IMR-90 (cell line): ENCODE measurements at regions not wholly inside any gene's neighbourhood (a gene's known extent, or its start where the extent isn't known, plus 50 kb on each side); places are given as distances from the start of the nearest gene placed in this dataset.

Source experiments
- ATAC-seq: fragments of 200-7000 bp; cut with Tn5 transposase; 2 replicates; pipeline ENCODE4 v1.9.1; 2020; ENCODE audit warnings: low read depth, mild to moderate bottlenecking, moderate library complexity
- BruUV-seq: library from RNA; stranded (reverse); fragments of 400-500 nt; replicated peaks from 2 replicates; lab custom pipeline; 2021; lab: Mats Ljungman, UMichigan
- CTCF ChIA-PET: fragments of 300-600 bp; formaldehyde crosslinking; extraction: SDS; loops from one replicate; lab custom pipeline; 2021; ENCODE audit warnings: antibody characterized with exemption; lab: Yijun Ruan, JAX
- POLR2A ChIA-PET: fragments of 300-600 bp; sonication (Branson Sonifier 250); formaldehyde crosslinking; loops from one replicate; lab custom pipeline; 2022; ENCODE audit warnings: antibody characterized with exemption; ENCODE audit not compliant: unreplicated experiment; lab: Charles Lee
- DNase-seq: peaks from one replicate; pipeline ENCODE4 v3.0.0; 2013
- H2AFZ ChIP-seq: replicated peaks from 2 replicates; pipeline ENCODE3; 2013; ENCODE audit warnings: low read length, mild to moderate bottlenecking; ENCODE audit not compliant: poor library complexity
- H2AK5ac ChIP-seq: 2 replicates; pipeline ENCODE4 v1.6.1; 2013; ENCODE audit warnings: low read depth, low read length, inconsistent platforms
- H2AK9ac ChIP-seq: replicated peaks from 2 replicates; pipeline ENCODE3; 2013; ENCODE audit warnings: mild to moderate bottlenecking, low read depth, low read length, moderate library complexity; ENCODE audit not compliant: poor library complexity
- H2BK120ac ChIP-seq: 2 replicates; pipeline ENCODE4 v1.6.1; 2013; ENCODE audit warnings: low read depth, low read length, inconsistent platforms
- H2BK15ac ChIP-seq: 3 replicates; pipeline ENCODE4 v1.6.1; 2013; ENCODE audit warnings: low read depth, low read length, inconsistent platforms
- H2BK20ac ChIP-seq: 2 replicates; pipeline ENCODE4 v1.6.1; 2013; ENCODE audit warnings: low read depth, mild to moderate bottlenecking, inconsistent platforms, low read length, moderate library complexity
- H2BK5ac ChIP-seq: 2 replicates; pipeline ENCODE4 v1.6.1; 2013; ENCODE audit warnings: mild to moderate bottlenecking, low read depth, low read length, inconsistent platforms; ENCODE audit not compliant: poor library complexity, severe bottlenecking
- H3K14ac ChIP-seq: replicated peaks from 2 replicates; pipeline ENCODE4 v1.6.1; 2013; ENCODE audit warnings: low read depth, low read length, inconsistent platforms
- H3K18ac ChIP-seq: 2 replicates; pipeline ENCODE4 v1.6.1; 2013; ENCODE audit warnings: low read depth, low read length, control low read depth
- H3K23ac ChIP-seq: 2 replicates; pipeline ENCODE4 v1.6.1; 2013; ENCODE audit warnings: low read depth, low read length, inconsistent platforms
- H3K27ac ChIP-seq: 2 replicates; pipeline ENCODE4 v1.5.1; 2013; ENCODE audit warnings: mild to moderate bottlenecking, control low read depth, low read length; ENCODE audit not compliant: insufficient read depth
- H3K27me3 ChIP-seq: 2 replicates; pipeline ENCODE4 v1.6.1; 2013; ENCODE audit warnings: low read length; ENCODE audit not compliant: control insufficient read depth, insufficient read depth
- H3K36me3 ChIP-seq: 2 replicates; pipeline ENCODE4 v1.6.1; 2013; ENCODE audit warnings: low read length, mixed read lengths; ENCODE audit not compliant: control insufficient read depth, insufficient read depth
- H3K4ac ChIP-seq: 2 replicates; pipeline ENCODE4 v1.6.1; 2013; ENCODE audit warnings: low read depth, low read length, inconsistent platforms
- H3K4me1 ChIP-seq: 2 replicates; pipeline ENCODE4 v1.6.1; 2013; ENCODE audit warnings: low read length, mixed read lengths; ENCODE audit not compliant: control insufficient read depth, insufficient read depth
- H3K4me2 ChIP-seq: 2 replicates; pipeline ENCODE4 v1.6.1; 2013; ENCODE audit warnings: low read depth, mild to moderate bottlenecking, control low read depth, low read length, moderate library complexity
- H3K4me3 ChIP-seq: 2 replicates; pipeline ENCODE4 v1.5.1; 2013; ENCODE audit warnings: low read depth, mild to moderate bottlenecking, control low read depth, low read length, moderate library complexity; ENCODE audit not compliant: insufficient read depth
- H3K56ac ChIP-seq: 2 replicates; pipeline ENCODE4 v1.6.1; 2013; ENCODE audit warnings: low read length, inconsistent platforms; ENCODE audit not compliant: insufficient read depth; ENCODE audit errors: extremely low read depth
- H3K79me1 ChIP-seq, 2 experiments: 2 replicates each; pipeline ENCODE4 v1.6.1; 2013; ENCODE audit warnings: low read length in 2 of 2, inconsistent platforms in 1 of 2, low read depth in 1 of 2
- H3K9ac ChIP-seq: 2 replicates; pipeline ENCODE4 v1.6.1; 2013; ENCODE audit warnings: low read depth, low read length, control low read depth
- H3K9me1 ChIP-seq: 2 replicates; pipeline ENCODE4 v1.6.1; 2013; ENCODE audit warnings: low read length, inconsistent platforms; ENCODE audit not compliant: insufficient read depth
- H3K9me3 ChIP-seq: 2 replicates; pipeline ENCODE4 v1.6.1; 2013; ENCODE audit warnings: low read length; ENCODE audit not compliant: control insufficient read depth, insufficient read depth
- H4K20me1 ChIP-seq: 2 replicates; pipeline ENCODE4 v1.6.1; 2013; ENCODE audit warnings: low read length, inconsistent platforms; ENCODE audit not compliant: insufficient read depth
- H4K5ac ChIP-seq: 2 replicates; pipeline ENCODE4 v1.6.1; 2013; ENCODE audit warnings: mild to moderate bottlenecking, low read depth, low read length, control low read depth
- H4K8ac ChIP-seq, 2 experiments: 2 replicates each; pipeline ENCODE4 v1.6.1; 2013; ENCODE audit warnings: low read depth in 2 of 2, low read length in 2 of 2, control low read depth in 1 of 2, inconsistent platforms in 1 of 2
- H4K91ac ChIP-seq: 2 replicates; pipeline ENCODE4 v1.6.1; 2013; ENCODE audit warnings: low read depth, low read length, inconsistent platforms; ENCODE audit not compliant: insufficient read depth
- BHLHE40 ChIP-seq: fragments of 150-350 bp; IDR thresholded peaks from 2 replicates; pipeline ENCODE4 v1.6.1; 2016; ENCODE audit warnings: mild to moderate bottlenecking, low read depth, low read length
- CEBPB ChIP-seq: IDR thresholded peaks from 2 replicates; pipeline ENCODE4 v1.6.1; 2012; ENCODE audit warnings: low read depth, low read length, improper control_type of control experiment
- CHD1 ChIP-seq: IDR thresholded peaks from 2 replicates; pipeline ENCODE4 v1.6.1; 2012; ENCODE audit warnings: low read depth, low read length, improper control_type of control experiment
- CTCF ChIP-seq: conservative IDR thresholded peaks from 2 replicates; pipeline ENCODE4 v1.5.1; 2012; ENCODE audit warnings: mild to moderate bottlenecking, low read depth, low read length, improper control_type of control experiment
- FOS ChIP-seq: fragments of 150-350 bp; IDR thresholded peaks from 2 replicates; pipeline ENCODE4 v1.6.1; 2016; ENCODE audit warnings: low read depth, low read length
- MAFK ChIP-seq: IDR thresholded peaks from 2 replicates; pipeline ENCODE4 v1.6.1; 2012; ENCODE audit warnings: low read depth, low read length, improper control_type of control experiment
- MAZ ChIP-seq: IDR thresholded peaks from 2 replicates; pipeline ENCODE4 v1.6.1; 2012; ENCODE audit warnings: low read depth, mild to moderate bottlenecking, low read length, improper control_type of control experiment, moderate library complexity, borderline replicate concordance
- MXI1 ChIP-seq: IDR thresholded peaks from 2 replicates; pipeline ENCODE4 v1.6.1; 2012; ENCODE audit warnings: low read depth, mild to moderate bottlenecking, low read length, moderate library complexity, borderline replicate concordance
- NFE2L2 ChIP-seq: fragments of 150-350 bp; IDR thresholded peaks from 2 replicates; pipeline ENCODE4 v1.6.1; 2016; ENCODE audit warnings: low read depth, mild to moderate bottlenecking, low read length
- POLR2A ChIP-seq: IDR thresholded peaks from 2 replicates; pipeline ENCODE4 v1.6.1; 2012; ENCODE audit warnings: mild to moderate bottlenecking, low read depth, low read length
- RAD21 ChIP-seq: IDR thresholded peaks from 2 replicates; pipeline ENCODE4 v1.6.1; 2012; ENCODE audit warnings: low read length, improper control_type of control experiment
- RCOR1 ChIP-seq: IDR thresholded peaks from 2 replicates; pipeline ENCODE4 v1.6.1; 2012; ENCODE audit warnings: mild to moderate bottlenecking, low read length, improper control_type of control experiment; ENCODE audit not compliant: insufficient replicate concordance
- RFX5 ChIP-seq: IDR thresholded peaks from 2 replicates; pipeline ENCODE4 v1.8.0; 2012; ENCODE audit warnings: low read depth, mild to moderate bottlenecking, low read length, moderate library complexity
- SMC3 ChIP-seq: fragments of 150-350 bp; IDR thresholded peaks from 2 replicates; pipeline ENCODE4 v1.6.1; 2016; ENCODE audit warnings: low read depth, mild to moderate bottlenecking, antibody characterized with exemption, low read length, moderate library complexity
- USF2 ChIP-seq: fragments of 150-350 bp; IDR thresholded peaks from 2 replicates; pipeline ENCODE4 v1.6.1; 2017; ENCODE audit warnings: mild to moderate bottlenecking, antibody characterized with exemption, low read length, low read depth
- WGBS, 2 experiments: methylation state at CpG; one replicate each; pipeline versions ENCODE4 v1.1.5 to v1.1.7; 2013; ENCODE audit warnings: missing lambda C conversion rate in 2 of 2; ENCODE audit not compliant: insufficient read length in 1 of 2; ENCODE audit errors: extremely low coverage in 2 of 2; 5-methylcytosine and 5-hydroxymethylcytosine counted together
- dilution Hi-C: fragments of 300-500 bp; cut with HindIII; formaldehyde crosslinking; loops from one replicate; pipeline ENCODE4 v1.14.3; 2018; ENCODE audit warnings: low sequenced_read_pairs; ENCODE audit not compliant: unreplicated experiment
- in situ Hi-C: fragments of 300-500 bp; cut with MboI; formaldehyde crosslinking; loops from 3 replicates; pipeline ENCODE4 v1.14.3; 2019; ENCODE audit warnings: low sequenced_read_pairs, inconsistent platforms, mixed read lengths
- intact Hi-C: fragments of 100-400 bp; cut with micrococcal nuclease; formaldehyde crosslinking; loops from 2 replicates; pipeline ENCODE4 v1.10.0; 2022
- TF ChIP-seq, protein P1 (sequence below): fragments of 150-350 bp; IDR thresholded peaks from 2 replicates; pipeline ENCODE4 v1.6.1; 2016; ENCODE audit warnings: low read depth, mild to moderate bottlenecking, low read length, moderate library complexity, borderline replicate concordance

DNA sequence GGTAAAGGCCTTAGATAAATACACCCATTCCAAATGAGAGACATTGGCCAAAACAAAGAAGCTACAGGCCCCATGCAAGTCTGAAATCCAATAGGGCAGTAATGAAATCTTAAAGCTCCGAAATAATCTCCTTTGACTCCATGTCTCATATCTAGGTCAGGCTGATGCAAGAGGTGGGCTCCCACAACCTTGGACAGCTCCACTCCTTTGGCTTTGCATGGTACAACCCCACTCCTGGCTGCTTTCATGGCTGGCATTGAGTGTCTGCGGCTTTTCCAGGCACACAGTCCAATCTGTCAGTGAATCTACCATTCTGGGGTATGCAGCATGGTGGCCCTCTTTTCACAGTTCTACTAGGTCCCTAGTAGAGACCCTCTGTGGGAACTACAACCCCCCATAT is 762.5 kb downstream of the LIG4 start:
- no peak overlapping the region for H4K8ac ChIP-seq
- H2AK5ac ChIP-seq = peak overlapping the region; percentile 15; the same call in 1 of the 2 replicates
- no peak overlapping the region for H3K27ac ChIP-seq
- H2BK20ac ChIP-seq = no peak overlapping the region
- DNase-seq (no peak), ATAC-seq (no peak)
- H3K14ac ChIP-seq = no peak overlapping the region
- H2BK5ac ChIP-seq = no peak overlapping the region
- no peaks in the 10 kb centered on the region for H4K20me1 ChIP-seq
- dilution Hi-C loops (no loop called here), intact Hi-C loops (loop anchor here (5.0 to 10.0 kb wide), 3 partner anchors 202 to 414 kb away; a partner anchor contains a TSS), in situ Hi-C loops (no loop called here)
- H2AFZ ChIP-seq = no peak overlapping the region
- no peak overlapping the region for H3K4ac ChIP-seq
- H3K18ac ChIP-seq = no peak overlapping the region
- H2BK120ac ChIP-seq = peak overlapping the region; percentile 26; the same call in 1 of the 2 replicates
- H2AK9ac ChIP-seq = no peak overlapping the region
- no TSS peak for BruUV-seq
- peaks cover 4% of the 10 kb centered on the region for H3K9me3 ChIP-seq
- H3K79me1 ChIP-seq = peaks cover 35 to 50% of the 10 kb centered on the region in 2 experiments
- H3K9ac ChIP-seq = no peak overlapping the region
- WGBS, 2 experiments = 86% methylated on average over 1 of the region's 2 CpGs; no CpG with 5 or more reads in 1 of the 2 experiments
- ChIA-PET POLR2A (no interaction called here), CTCF (no interaction called here)
- no peak overlapping the region for H3K56ac ChIP-seq
- H3K36me3 ChIP-seq = no peaks in the 10 kb centered on the region; the same call in 1 of the 2 replicates
- H3K9me1 ChIP-seq = peaks cover 12% of the 10 kb centered on the region
- H3K23ac ChIP-seq = no peak overlapping the region
- H3K27me3 ChIP-seq = no peaks in the 10 kb centered on the region
- no peak overlapping the region for H3K4me2 ChIP-seq
- H3K4me1 ChIP-seq = peaks cover 16% of the 10 kb centered on the region
- H4K5ac ChIP-seq = no peak overlapping the region
- TF ChIP-seq NFE2L2 (no peak), FOS (no peak), POLR2A (no peak), CHD1 (no peak), USF2 (no peak), CEBPB (no peak), MAZ (no peak), RAD21 (no peak), MAFK (no peak), RFX5 (no peak), CTCF (no peak), RCOR1 (no peak), SMC3 (no peak), MXI1 (no peak), BHLHE40 (no peak)
- TF ChIP-seq, protein P1, sequence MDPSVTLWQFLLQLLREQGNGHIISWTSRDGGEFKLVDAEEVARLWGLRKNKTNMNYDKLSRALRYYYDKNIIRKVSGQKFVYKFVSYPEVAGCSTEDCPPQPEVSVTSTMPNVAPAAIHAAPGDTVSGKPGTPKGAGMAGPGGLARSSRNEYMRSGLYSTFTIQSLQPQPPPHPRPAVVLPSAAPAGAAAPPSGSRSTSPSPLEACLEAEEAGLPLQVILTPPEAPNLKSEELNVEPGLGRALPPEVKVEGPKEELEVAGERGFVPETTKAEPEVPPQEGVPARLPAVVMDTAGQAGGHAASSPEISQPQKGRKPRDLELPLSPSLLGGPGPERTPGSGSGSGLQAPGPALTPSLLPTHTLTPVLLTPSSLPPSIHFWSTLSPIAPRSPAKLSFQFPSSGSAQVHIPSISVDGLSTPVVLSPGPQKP = no peak
- no peak overlapping the region for H3K4me3 ChIP-seq
- no peak overlapping the region for H2BK15ac ChIP-seq
- H4K91ac ChIP-seq = no peak overlapping the region
